Stimulated activated CD8-positive, alpha-beta memory T cell treated with anti-CD3 and anti-CD28 coated beads, Interleukin-15, amount 100 ng/mL, for 4 hours (primary cell): ENCODE measurements at regions not wholly inside any gene's neighbourhood (a gene's known extent, or its start where the extent isn't known, plus 50 kb on each side); places are given as distances from the start of the nearest gene placed in this dataset.

ENCODE experiments used
- DNase-seq, 2 donors: peaks; one replicate each; pipeline ENCODE4 v3.0.0-alpha.2; 2020; ENCODE audit warnings: low read depth in 2 of 2

- no peak for DNase-seq
These were observed 55.0 kb downstream of the SOX4 start for GRCh38 chr6:21648475-21649050.

- DNase-seq = no peak
These were observed 59.8 kb downstream of the SOX4 start for GRCh38 chr6:21653323-21653722.

DNA sequence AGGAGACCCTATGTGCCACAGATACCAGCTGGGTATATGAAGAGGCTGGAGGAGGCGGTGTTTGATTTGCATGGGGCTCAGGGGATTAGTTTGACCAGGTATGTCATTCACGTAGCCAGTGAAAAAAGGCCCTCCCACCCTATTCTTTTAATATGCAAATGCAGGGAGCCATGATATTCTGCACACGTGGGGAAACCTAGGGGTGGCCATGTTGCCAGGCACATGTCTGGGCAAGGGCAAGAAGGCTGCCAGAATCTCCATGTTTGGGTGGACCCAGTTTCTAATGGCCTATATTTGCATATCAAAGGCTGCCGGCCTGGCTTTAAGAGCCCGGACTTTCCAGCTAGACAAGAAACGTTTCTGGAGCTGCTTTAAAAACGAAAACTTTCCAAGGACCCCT lies 60.4 kb downstream of the SOX4 start:
- DNase-seq = no peak

DNA sequence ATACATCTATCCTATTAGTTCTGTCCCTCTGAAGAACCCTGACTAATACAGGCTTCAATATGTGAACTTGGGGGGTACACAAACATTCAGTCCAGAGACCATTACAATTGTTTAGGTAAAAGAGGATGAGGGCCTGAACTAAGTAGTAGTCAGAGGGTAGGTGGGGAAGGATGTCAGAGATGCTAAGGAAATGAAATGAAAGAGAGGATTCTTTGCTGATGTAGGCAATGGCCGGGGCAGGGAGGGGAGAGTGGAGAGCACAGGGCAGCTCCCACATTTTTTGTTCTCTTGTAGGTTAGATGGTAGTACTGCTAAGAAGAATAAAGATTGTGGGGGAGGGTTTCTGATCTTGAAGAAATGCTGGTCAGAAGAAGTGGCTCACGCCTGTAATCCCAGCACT lies 60.8 kb downstream of the SOX4 start:
- DNase-seq = no peak

GRCh38 chr6:21663966-21664313 lies 70.4 kb downstream of the SOX4 start:
- DNase-seq = no peak

GRCh38 chr6:21664314-21665109 lies 71.0 kb downstream of the SOX4 start:
- no peak for DNase-seq

GRCh38 chr6:21665110-21665391 lies 71.5 kb downstream of the SOX4 start:
- DNase-seq = no peak

DNA sequence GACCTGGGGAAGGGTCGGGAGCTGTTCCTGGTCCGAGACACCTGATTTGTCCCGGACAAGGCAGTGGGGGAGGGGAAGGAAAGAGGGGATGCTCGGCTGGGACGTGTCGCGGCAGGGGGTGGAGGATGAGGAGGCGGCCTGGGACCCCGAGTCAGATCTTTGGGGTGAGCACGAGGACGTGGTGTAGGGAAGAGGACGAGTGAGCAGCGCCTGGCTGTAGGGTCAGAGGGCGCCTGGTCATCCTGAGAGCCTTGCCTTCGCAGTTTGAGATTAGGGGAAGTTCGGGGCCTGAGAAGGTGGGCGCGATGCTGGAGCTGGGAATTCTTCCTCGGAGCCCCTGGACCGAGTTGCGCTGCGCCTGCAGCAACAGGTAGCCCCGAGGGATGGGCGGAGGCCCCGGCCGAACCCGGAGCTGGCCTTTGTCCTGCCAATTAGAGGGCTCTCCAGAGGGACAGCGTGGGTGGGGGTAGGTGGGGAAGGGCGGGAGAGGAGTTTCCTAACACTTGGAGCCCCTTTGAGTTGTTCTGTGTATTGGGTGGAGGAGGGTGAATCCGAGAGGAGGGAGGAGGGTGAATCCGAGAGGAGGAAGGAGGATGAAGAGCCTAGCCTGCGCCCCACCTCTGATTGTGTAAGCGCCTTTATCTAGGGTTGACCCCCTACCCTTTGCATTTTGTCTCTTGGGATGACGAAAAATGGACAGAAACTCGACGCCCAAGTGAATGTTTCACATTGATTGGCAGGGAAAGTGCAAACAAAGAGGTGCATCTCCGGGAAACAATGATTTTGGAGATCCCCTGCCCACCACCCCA lies 72.0 kb downstream of the SOX4 start:
- no peak for DNase-seq

DNA sequence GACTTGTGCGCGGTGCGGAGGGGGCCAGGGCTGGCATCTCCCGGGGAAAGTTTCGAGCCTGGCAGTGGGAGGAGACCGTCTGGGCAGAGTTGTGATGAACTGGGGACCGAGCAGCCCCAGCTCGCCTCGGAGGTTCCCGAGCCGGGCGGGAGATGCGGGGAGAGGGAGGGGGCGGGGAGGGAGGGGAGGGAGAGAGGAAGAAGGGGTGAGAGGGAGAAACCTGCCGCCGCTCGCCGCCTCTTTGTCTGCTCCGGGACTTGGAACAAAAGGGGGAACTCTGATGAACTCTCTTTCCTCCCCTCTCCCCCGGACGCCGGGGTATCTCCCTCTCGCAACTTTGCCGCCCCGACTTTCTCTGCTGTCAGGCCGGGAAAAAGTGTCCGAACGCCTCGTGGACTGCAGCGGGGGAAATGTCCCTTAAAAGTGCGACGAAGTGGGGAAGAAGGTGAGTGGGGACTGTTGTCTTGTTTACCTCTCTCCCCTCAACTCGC lies 72.7 kb downstream of the SOX4 start:
- no peak for DNase-seq

GRCh38 chr6:21666853-21667681 lies 73.5 kb downstream of the SOX4 start:
- no peak for DNase-seq

DNA sequence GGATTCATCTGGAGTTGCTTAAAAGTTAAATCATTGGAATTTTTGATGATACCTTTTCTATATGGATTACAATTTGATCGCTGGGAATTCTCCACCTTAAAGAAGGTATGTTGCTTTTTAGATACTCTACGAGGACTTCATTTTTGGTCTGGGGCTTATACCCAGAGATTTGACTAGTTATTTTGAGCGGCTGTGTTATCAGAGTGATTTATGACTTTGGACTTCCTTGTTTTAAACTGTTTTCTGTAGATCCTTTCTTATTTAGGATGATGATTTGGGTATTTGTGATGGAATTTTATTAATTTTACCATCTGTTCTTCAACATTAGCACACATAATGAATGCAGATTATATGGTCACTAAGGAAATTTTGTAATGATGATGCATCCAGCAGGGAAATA lies 75.2 kb downstream of the SOX4 start:
- DNase-seq = no peak

DNA sequence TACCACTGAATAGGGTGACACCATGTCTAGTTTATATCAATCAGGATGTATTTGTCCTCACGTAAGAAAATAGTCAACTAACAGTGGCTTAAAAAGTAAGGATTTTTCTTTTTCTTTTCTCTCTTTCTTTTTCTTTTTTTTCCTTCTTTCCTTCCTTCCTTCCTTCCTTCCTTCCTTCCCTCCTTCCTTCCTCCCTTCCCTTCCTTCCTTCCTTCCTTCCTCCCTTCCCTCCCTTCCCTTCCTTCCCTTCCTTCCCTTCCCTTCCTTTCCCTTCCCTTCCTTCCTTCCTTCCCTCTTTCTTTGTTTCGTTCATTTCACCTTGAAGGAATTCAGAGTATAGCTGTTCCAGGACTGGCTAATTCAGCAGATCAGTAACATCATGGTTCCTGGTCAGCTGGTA lies 83.2 kb downstream of the SOX4 start:
- no peak for DNase-seq

GRCh38 chr6:21678990-21679389 lies 85.4 kb downstream of the SOX4 start:
- no peak for DNase-seq

- DNase-seq = no peak
These were observed 86.3 kb downstream of the SOX4 start for GRCh38 chr6:21679761-21680265.

DNA sequence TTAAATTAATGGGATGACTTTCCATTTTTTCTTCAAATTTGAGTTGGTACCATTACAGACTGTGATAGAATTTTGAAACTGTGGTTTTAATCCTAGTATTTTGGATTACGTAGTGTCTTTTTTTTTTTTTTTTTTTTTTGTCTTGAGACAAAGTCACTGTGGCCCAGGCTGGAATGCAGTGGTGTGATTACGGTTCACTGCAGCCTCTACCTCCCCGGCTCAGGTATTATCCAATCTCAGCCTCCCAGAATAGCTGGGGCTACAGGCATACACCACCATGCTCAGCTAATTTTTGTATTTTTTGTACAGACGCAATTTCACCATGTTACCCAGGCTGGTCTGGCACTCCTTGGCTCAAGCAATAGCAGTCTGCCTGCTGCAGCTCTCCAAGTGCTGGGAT lies 87.1 kb downstream of the SOX4 start:
- DNase-seq = no peak

GRCh38 chr6:21690489-21690888 lies 96.9 kb downstream of the SOX4 start:
- no peak for DNase-seq

- DNase-seq = no peak
These were observed 98.3 kb downstream of the SOX4 start for GRCh38 chr6:21691685-21692346.

- DNase-seq = no peak
These were observed 99.2 kb downstream of the SOX4 start for GRCh38 chr6:21692721-21693120.

- DNase-seq = no peak
These were observed 100.6 kb downstream of the SOX4 start for GRCh38 chr6:21694168-21694567.

DNA sequence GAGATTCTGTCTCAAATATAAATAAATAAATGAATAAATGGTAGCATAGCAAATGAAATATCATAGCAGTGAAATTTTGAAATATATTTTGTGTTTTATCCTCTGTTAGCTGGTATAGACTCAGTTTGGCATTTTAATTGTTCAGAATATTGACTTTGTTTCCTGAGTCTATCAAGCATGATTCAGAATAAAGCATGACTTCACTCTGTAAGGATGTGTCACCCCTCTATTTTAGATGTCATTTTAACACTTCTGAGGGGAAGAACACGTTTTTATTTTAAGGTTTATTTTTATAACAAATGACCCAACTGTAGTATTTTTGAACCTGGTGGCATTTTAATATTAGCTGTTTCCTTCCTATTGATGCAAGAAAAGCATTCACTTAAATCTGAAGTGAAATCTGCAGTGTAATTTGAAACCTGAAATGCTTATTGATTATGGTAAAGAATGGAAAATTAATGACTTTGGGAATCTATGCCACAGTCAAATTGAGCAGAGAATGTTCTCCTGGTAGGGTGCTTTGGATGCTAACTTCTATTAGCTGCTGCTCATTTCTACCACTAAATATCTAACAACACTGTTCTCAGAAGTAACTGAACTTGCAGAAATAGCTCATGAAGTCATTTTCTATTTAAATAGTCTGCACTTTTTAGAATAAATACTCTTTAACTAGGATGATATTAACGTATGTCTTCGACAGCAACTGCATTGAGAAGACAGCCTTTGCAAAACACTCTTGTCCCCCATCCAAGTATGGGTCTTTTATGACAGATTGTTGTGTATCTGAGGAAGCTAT lies 114.2 kb downstream of the SOX4 start:
- no peak for DNase-seq

DNA sequence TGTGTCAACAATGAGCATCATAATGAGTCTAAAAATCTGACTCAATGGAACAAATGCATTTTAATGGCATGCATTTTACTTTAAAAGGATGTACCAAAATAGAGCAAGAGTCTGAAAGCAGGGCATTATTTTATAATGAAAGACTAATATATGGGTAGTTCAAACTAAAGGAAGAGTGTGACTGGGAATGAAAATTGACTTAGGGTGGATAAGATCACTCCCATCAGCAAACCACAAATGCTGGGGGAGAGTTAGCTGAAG lies 114.7 kb downstream of the SOX4 start:
- no peak for DNase-seq
